Testis (tissue), 2 donors: ENCODE measurements at regions not wholly inside any gene's neighbourhood (a gene's known extent, or its start where the extent isn't known, plus 50 kb on each side); places are given as distances from the start of the nearest gene placed in this dataset.

Experiments
- POLR2A ChIP-seq: fragments of 450-650 bp; IDR thresholded peaks from one replicate; pipeline ENCODE4 v1.6.1; 2017; ENCODE audit warnings: antibody characterized with exemption, mild to moderate bottlenecking, moderate library complexity
- TF ChIP-seq, protein P1 (sequence below), 3 experiments: fragments of 450-650 bp in 2 of 3; fragments of 200-600 bp in 1 of 3; sonication (generic) in 1 of 3; IDR thresholded peaks; one replicate each; pipeline ENCODE4 v1.5.1; 2016 to 2019; ENCODE audit warnings: antibody characterized with exemption in 3 of 3, mild to moderate bottlenecking in 2 of 3, moderate library complexity in 1 of 3

GRCh38 chr15:21260966-21261395 lies 179.3 kb downstream of the POTEB3 start:
- TF ChIP-seq, protein P1, sequence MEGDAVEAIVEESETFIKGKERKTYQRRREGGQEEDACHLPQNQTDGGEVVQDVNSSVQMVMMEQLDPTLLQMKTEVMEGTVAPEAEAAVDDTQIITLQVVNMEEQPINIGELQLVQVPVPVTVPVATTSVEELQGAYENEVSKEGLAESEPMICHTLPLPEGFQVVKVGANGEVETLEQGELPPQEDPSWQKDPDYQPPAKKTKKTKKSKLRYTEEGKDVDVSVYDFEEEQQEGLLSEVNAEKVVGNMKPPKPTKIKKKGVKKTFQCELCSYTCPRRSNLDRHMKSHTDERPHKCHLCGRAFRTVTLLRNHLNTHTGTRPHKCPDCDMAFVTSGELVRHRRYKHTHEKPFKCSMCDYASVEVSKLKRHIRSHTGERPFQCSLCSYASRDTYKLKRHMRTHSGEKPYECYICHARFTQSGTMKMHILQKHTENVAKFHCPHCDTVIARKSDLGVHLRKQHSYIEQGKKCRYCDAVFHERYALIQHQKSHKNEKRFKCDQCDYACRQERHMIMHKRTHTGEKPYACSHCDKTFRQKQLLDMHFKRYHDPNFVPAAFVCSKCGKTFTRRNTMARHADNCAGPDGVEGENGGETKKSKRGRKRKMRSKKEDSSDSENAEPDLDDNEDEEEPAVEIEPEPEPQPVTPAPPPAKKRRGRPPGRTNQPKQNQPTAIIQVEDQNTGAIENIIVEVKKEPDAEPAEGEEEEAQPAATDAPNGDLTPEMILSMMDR (IDR thresholded peaks at IDR 0.05): no peak
- no peak for TF ChIP-seq POLR2A
